ENCODE measurements at regions not wholly inside any gene's neighbourhood (a gene's known extent, or its start where the extent isn't known, plus 50 kb on each side); places are given as distances from the start of the nearest gene placed in this dataset.
"Not testable (repeated sequence)": the region's sequence is repeated elsewhere in the genome, so short reads cannot be mapped to it uniquely, and the experiment has no call there.

DNA sequence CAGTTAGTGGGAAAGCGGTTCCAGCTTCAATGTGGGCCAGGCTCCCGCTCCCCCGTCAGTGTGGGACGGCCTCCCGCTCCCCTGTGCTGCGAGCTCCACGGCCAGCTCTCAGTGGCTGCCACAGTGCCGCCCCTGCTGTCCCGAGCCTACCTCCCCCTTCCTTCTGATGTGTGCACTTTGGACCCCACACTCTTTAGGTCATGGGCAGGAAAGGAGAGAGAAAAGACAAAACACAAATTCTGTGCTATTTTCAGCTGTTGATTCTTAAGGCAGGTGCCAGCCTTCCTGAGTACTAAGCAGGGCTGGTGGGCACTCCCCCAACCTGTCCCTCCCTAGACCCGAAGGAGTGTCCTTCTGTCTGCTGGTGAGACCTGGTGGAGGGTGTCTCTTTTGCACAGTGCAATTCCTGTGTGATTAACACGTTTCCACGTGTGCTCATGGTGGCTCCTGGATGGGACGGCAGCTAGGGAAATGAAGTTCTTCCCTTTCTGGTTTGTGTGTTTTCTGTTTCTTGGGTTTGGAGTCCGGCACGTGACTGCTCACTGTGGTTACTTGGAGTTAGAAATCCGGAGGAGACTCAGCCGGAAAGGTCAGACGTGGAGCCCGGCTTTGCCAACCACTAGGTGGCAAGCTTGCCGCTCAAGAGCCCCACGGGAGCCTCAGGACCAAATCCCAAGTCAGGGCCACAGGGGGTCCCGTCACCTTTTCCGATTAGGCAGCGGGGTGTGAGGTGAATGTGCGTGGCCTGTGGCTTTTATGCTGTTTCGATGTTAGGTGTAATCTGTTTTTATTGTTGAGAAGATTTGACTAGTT, 130.3 kb downstream of the LAT start:
- peaks cover 27% of the 10 kb centered on the region for H3K4me1 ChIP-seq (ENCODE audit: insufficient read depth, low read length)
- 2% methylated on average over 25 of the region's 26 CpGs for WGBS (ENCODE audit: low lambda C conversion rate)
- BruUV-seq (replicated peaks); H3K36me3 ChIP-seq (replicated peaks in 1 of 2; ENCODE audit: control insufficient read depth in 1 of 2, insufficient read depth in 2 of 2, low read length in 2 of 2); CTCF ChIA-PET (ENCODE audit: low intra/inter-chr PET ratio, low total read pairs); H4K20me1 ChIP-seq (ENCODE audit: insufficient read depth, low read length); H2AFZ ChIP-seq (ENCODE audit: low read length); H3K9me3 ChIP-seq (ENCODE audit: low read length); POLR2A ChIA-PET; H3K79me2 ChIP-seq (ENCODE audit: insufficient read depth, low read length); H3K27ac ChIP-seq (ENCODE audit: extremely low read length, insufficient read depth, low read length); TF ChIP-seq HNF4G (CRISPR knock-in tag; IDR thresholded peaks at IDR 0.05; ENCODE audit: borderline replicate concordance, low read depth); SOX13 (IDR thresholded peaks at IDR 0.05): not testable (repeated sequence)
- intact Hi-C loops (cut with micrococcal nuclease; ENCODE audit: unreplicated experiment) (loop anchor here (1.0 kb wide), 1 partner anchor 142 kb away; no protein-coding TSS in a partner anchor), in situ Hi-C loops (cut with HindIII; ENCODE audit: extremely low pct_ligation_motif_present, low pct_unique_long_range_greater_than_20kb) (loop anchor here (10.0 to 25.0 kb wide), 2 partner anchors 97 to 140 kb away; no protein-coding TSS in a partner anchor)
- peak overlapping the region; percentile 33 for H3K9ac ChIP-seq (ENCODE audit: insufficient read depth, low read depth, low read length)
- H3K4me2 ChIP-seq (ENCODE audit: low read depth, low read length) = peak overlapping the region; percentile 79
- peaks cover 2 to 19% of the 10 kb centered on the region in 2 experiments; a peak in 3 of 5 replicates for H3K27me3 ChIP-seq (ENCODE audit: control insufficient read depth in 1 of 2, insufficient read depth in 2 of 2, low read length in 2 of 2)
- peak; percentile 87 for FAIRE-seq
- ATAC-seq = peak; percentile 87
- H3K4me3 ChIP-seq (replicated peaks in 1 of 3; ENCODE audit: insufficient read depth in 1 of 3, low read depth in 2 of 3, low read length in 3 of 3) = peak overlapping the region; percentile 27 to 57 (median 39); a peak in 5 of 6 replicates
- peak; percentile 58 for DNase-seq (ENCODE audit: low spot score)
- TF ChIP-seq, protein P1, sequence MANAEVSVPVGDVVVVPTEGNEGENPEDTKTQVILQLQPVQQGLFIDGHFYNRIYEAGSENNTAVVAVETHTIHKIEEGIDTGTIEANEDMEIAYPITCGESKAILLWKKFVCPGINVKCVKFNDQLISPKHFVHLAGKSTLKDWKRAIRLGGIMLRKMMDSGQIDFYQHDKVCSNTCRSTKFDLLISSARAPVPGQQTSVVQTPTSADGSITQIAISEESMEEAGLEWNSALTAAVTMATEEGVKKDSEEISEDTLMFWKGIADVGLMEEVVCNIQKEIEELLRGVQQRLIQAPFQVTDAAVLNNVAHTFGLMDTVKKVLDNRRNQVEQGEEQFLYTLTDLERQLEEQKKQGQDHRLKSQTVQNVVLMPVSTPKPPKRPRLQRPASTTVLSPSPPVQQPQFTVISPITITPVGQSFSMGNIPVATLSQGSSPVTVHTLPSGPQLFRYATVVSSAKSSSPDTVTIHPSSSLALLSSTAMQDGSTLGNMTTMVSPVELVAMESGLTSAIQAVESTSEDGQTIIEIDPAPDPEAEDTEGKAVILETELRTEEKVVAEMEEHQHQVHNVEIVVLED (CRISPR knock-in tag; IDR thresholded peaks at IDR 0.05; ENCODE audit: borderline replicate concordance) = peak; percentile 29; the same call in 1 of the 2 replicates
- TF ChIP-seq HNF4G (IDR thresholded peaks at IDR 0.05; ENCODE audit: borderline replicate concordance, low read depth, low read length) (peak; percentile 45), ERF (CRISPR knock-in tag; IDR thresholded peaks at IDR 0.05) (peak; percentile 39; the same call in 1 of the 2 replicates), RFXAP (CRISPR knock-in tag; IDR thresholded peaks at IDR 0.05; ENCODE audit: borderline replicate concordance) (0 out of 2 replicates have a peak, but pooled peaks have one; percentile 55), NRL (CRISPR knock-in tag; IDR thresholded peaks at IDR 0.05; ENCODE audit: borderline replicate concordance) (peak; percentile 90), HHEX (CRISPR knock-in tag; IDR thresholded peaks at IDR 0.05) (0 out of 2 replicates have a peak, but pooled peaks have one; percentile 14), ZNF136 (CRISPR knock-in tag; IDR thresholded peaks at IDR 0.05; ENCODE audit: low read depth) (0 out of 2 replicates have a peak, but pooled peaks have one; percentile 55), STAG1 (CRISPR knock-in tag; IDR thresholded peaks at IDR 0.05) (peak; percentile 76), GABPB1 (CRISPR knock-in tag; IDR thresholded peaks at IDR 0.05) (peak; percentile 64), SOX13 (CRISPR knock-in tag; conservative IDR thresholded peaks at IDR 0.05 in 1 of 2, IDR thresholded peaks at IDR 0.05 in 1 of 2) (0 out of 4 replicates have a peak, but pooled peaks of 1 of the 2 experiments have one; percentile 4)
- TF ChIP-seq, protein P2, sequence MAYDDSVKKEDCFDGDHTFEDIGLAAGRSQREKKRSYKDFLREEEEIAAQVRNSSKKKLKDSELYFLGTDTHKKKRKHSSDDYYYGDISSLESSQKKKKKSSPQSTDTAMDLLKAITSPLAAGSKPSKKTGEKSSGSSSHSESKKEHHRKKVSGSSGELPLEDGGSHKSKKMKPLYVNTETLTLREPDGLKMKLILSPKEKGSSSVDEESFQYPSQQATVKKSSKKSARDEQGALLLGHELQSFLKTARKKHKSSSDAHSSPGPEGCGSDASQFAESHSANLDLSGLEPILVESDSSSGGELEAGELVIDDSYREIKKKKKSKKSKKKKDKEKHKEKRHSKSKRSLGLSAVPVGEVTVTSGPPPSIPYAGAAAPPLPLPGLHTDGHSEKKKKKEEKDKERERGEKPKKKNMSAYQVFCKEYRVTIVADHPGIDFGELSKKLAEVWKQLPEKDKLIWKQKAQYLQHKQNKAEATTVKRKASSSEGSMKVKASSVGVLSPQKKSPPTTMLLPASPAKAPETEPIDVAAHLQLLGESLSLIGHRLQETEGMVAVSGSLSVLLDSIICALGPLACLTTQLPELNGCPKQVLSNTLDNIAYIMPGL (CRISPR knock-in tag; IDR thresholded peaks at IDR 0.05; ENCODE audit: borderline replicate concordance in 1 of 2, low read depth in 1 of 2) = peak in 1 of 2 experiments; percentile 27; a peak in 2 of 4 replicates
- TF ChIP-seq, protein P3, sequence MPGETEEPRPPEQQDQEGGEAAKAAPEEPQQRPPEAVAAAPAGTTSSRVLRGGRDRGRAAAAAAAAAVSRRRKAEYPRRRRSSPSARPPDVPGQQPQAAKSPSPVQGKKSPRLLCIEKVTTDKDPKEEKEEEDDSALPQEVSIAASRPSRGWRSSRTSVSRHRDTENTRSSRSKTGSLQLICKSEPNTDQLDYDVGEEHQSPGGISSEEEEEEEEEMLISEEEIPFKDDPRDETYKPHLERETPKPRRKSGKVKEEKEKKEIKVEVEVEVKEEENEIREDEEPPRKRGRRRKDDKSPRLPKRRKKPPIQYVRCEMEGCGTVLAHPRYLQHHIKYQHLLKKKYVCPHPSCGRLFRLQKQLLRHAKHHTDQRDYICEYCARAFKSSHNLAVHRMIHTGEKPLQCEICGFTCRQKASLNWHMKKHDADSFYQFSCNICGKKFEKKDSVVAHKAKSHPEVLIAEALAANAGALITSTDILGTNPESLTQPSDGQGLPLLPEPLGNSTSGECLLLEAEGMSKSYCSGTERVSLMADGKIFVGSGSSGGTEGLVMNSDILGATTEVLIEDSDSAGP (CRISPR knock-in tag; IDR thresholded peaks at IDR 0.05; ENCODE audit: borderline replicate concordance) = peak; percentile 55; the same call in 1 of the 2 replicates

All from HepG2 (cell line).